CD14-positive monocyte (primary cell): ENCODE measurements at regions not wholly inside any gene's neighbourhood (a gene's known extent, or its start where the extent isn't known, plus 50 kb on each side); places are given as distances from the start of the nearest gene placed in this dataset.

Experiments used
- DNase-seq, 3 donors: peaks; one replicate each; pipeline ENCODE4 v3.0.0-alpha.2; 2011 to 2022
- H2AFZ ChIP-seq: 2 replicates; pipeline ENCODE4 v1.6.0; 2012; ENCODE audit warnings: mild to moderate bottlenecking, low read depth, low read length, inconsistent platforms; ENCODE audit not compliant: insufficient read depth, poor library complexity, severe bottlenecking
- H3K27ac ChIP-seq, 2 donors: 1 replicate in 1 of 2; 2 replicates in 1 of 2; pipeline ENCODE4 v1.5.1; 2012 to 2013; ENCODE audit warnings: low read length in 2 of 2, control low read depth in 1 of 2, inconsistent platforms in 1 of 2, low read depth in 1 of 2, mild to moderate bottlenecking in 1 of 2
- H3K27me3 ChIP-seq, 2 donors: one replicate each; pipeline versions ENCODE4 v1.6.0 to v1.6.1; 2011 to 2013; ENCODE audit warnings: low read length in 2 of 2; ENCODE audit not compliant: control insufficient read depth in 2 of 2, insufficient read depth in 2 of 2
- H3K36me3 ChIP-seq, 2 donors: replicated peaks in 1 of 2; 1 replicate in 1 of 2; 2 replicates in 1 of 2; pipeline versions ENCODE4 v1.5.1 to v1.6.1; 2012 to 2013; ENCODE audit warnings: low read length in 2 of 2, control low read depth in 1 of 2, inconsistent platforms in 1 of 2, mild to moderate bottlenecking in 1 of 2; ENCODE audit not compliant: insufficient read depth in 2 of 2, control insufficient read depth in 1 of 2
- H3K4me1 ChIP-seq, 2 donors: 1 replicate in 1 of 2; 2 replicates in 1 of 2; pipeline versions ENCODE4 v1.5.1 to v1.6.1; 2012 to 2013; ENCODE audit warnings: low read length in 2 of 2, control low read depth in 1 of 2, inconsistent platforms in 1 of 2, mild to moderate bottlenecking in 1 of 2, moderate library complexity in 1 of 2; ENCODE audit not compliant: insufficient read depth in 2 of 2, control insufficient read depth in 1 of 2
- H3K4me2 ChIP-seq: replicated peaks from 2 replicates; pipeline ENCODE3; 2012; ENCODE audit warnings: low read length, moderate library complexity, mild to moderate bottlenecking; ENCODE audit not compliant: poor library complexity, severe bottlenecking; ENCODE audit errors: extremely low read depth
- H3K4me3 ChIP-seq, 3 experiments: fragments of 200-600 bp in 1 of 3; sonication (generic) in 1 of 3; replicated peaks in 1 of 3; 1 replicate in 2 of 3; 2 replicates in 1 of 3; pipeline ENCODE4 v1.5.1; 2011 to 2013; ENCODE audit warnings: low read length in 3 of 3, mild to moderate bottlenecking in 3 of 3, control low read depth in 2 of 3, low read depth in 2 of 3, inconsistent platforms in 1 of 3, moderate library complexity in 1 of 3
- H3K79me2 ChIP-seq: 2 replicates; pipeline ENCODE4 v1.6.0; 2012; ENCODE audit warnings: mild to moderate bottlenecking, control low read depth, inconsistent platforms, low read length, moderate library complexity; ENCODE audit not compliant: insufficient read depth
- H3K9ac ChIP-seq: 2 replicates; pipeline ENCODE4 v1.6.0; 2017; ENCODE audit warnings: low read length, mild to moderate bottlenecking; ENCODE audit not compliant: insufficient read depth, poor library complexity, severe bottlenecking
- H3K9me3 ChIP-seq, 2 donors: replicated peaks in 1 of 2; 1 replicate in 1 of 2; 2 replicates in 1 of 2; pipeline versions ENCODE4 v1.5.1 to v1.6.1; 2012 to 2013; ENCODE audit warnings: low read length in 2 of 2, control low read depth in 1 of 2; ENCODE audit not compliant: control insufficient read depth in 1 of 2, insufficient read depth in 1 of 2
- H4K20me1 ChIP-seq: 2 replicates; pipeline ENCODE4 v1.6.0; 2012; ENCODE audit warnings: mild to moderate bottlenecking, low read length, control low read depth, moderate library complexity; ENCODE audit not compliant: insufficient read depth
- H3K27ac Mint-ChIP-seq, 7 donors: one replicate each; pipeline ENCODE4 v1.8.0; 2020; ENCODE audit warnings: mild to moderate bottlenecking in 7 of 7, mixed read lengths in 7 of 7, moderate library complexity in 6 of 7, inconsistent platforms in 2 of 7
- H3K27me3 Mint-ChIP-seq, 3 donors: one replicate each; pipeline ENCODE4 v1.8.0; 2021 to 2022; ENCODE audit warnings: low read depth in 3 of 3, mild to moderate bottlenecking in 3 of 3, mixed read lengths in 3 of 3, moderate library complexity in 3 of 3, inconsistent platforms in 1 of 3
- H3K36me3 Mint-ChIP-seq, 2 donors: one replicate each; pipeline ENCODE4 v1.8.0; 2020; ENCODE audit warnings: mixed read lengths in 2 of 2, inconsistent platforms in 1 of 2, mild to moderate bottlenecking in 1 of 2
- H3K4me1 Mint-ChIP-seq: one replicate; pipeline ENCODE4 v1.8.0; 2020; ENCODE audit warnings: mild to moderate bottlenecking, mixed read lengths
- H3K4me3 Mint-ChIP-seq, 2 donors: one replicate each; pipeline ENCODE4 v1.8.0; 2020; ENCODE audit warnings: mild to moderate bottlenecking in 2 of 2, mixed read lengths in 2 of 2, moderate library complexity in 1 of 2
- H3K9me3 Mint-ChIP-seq, 7 donors: one replicate each; pipeline ENCODE4 v1.8.0; 2020 to 2022; ENCODE audit warnings: mixed read lengths in 7 of 7, mild to moderate bottlenecking in 6 of 7, moderate library complexity in 6 of 7, inconsistent platforms in 2 of 7
- WGBS: methylation state at CpG from one replicate; pipeline ENCODE4 v1.1.5; 2013; ENCODE audit warnings: missing lambda C conversion rate; ENCODE audit not compliant: insufficient coverage; 5-methylcytosine and 5-hydroxymethylcytosine counted together
- intact Hi-C, 2 donors: fragments of 100-400 bp; cut with micrococcal nuclease; formaldehyde crosslinking; loops; one replicate each; pipeline versions ENCODE4 v1.15.0 to v1.15.1; 2023
- TF ChIP-seq, protein P1 (sequence below): fragments of 200-600 bp; IDR thresholded peaks from one replicate; pipeline ENCODE4 v1.8.0; 2022; ENCODE audit warnings: antibody characterized with exemption, mild to moderate bottlenecking

DNA sequence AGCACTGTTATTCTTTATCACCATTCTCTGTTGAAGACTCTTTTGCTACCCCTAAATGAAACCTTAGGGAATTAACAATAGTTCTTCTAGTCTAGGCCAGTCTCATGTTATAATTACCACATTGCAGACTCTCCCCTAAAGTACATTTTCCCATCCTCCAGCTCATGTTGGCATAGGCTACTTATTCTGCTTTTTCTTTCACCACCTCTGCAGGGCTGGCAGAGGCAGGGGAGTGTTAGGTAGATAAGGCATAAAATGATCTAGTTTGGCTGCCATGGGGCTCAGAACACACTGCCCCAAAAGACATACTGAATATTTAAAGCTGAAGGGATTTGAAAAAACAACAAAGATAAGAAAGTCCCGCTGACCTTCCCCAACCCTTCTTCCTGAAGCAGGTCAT is 82.7 kb upstream of the RFC3 start:
- H3K4me1 ChIP-seq, result peaks cover 37 to 38% of the 10 kb centered on the region in 2 donors
- Mint-ChIP-seq H3K27ac (no peak overlapping the region), H3K36me3 (peaks cover 0 to 3% of the 10 kb centered on the region in 2 donors), H3K9me3 (peaks cover 4 to 10% (median 6%) of the 10 kb centered on the region in 7 donors), H3K4me1 (peaks cover 45% of the 10 kb centered on the region), H3K4me3 (no peak overlapping the region), H3K27me3 (peaks cover 0 to 6% (median 1%) of the 10 kb centered on the region in 3 donors)
- no peaks in the 10 kb centered on the region for H3K79me2 ChIP-seq
- no peak overlapping the region for H3K4me2 ChIP-seq
- no CpG with 5 or more reads among the region's 1 CpG for WGBS
- TF ChIP-seq, protein P1, sequence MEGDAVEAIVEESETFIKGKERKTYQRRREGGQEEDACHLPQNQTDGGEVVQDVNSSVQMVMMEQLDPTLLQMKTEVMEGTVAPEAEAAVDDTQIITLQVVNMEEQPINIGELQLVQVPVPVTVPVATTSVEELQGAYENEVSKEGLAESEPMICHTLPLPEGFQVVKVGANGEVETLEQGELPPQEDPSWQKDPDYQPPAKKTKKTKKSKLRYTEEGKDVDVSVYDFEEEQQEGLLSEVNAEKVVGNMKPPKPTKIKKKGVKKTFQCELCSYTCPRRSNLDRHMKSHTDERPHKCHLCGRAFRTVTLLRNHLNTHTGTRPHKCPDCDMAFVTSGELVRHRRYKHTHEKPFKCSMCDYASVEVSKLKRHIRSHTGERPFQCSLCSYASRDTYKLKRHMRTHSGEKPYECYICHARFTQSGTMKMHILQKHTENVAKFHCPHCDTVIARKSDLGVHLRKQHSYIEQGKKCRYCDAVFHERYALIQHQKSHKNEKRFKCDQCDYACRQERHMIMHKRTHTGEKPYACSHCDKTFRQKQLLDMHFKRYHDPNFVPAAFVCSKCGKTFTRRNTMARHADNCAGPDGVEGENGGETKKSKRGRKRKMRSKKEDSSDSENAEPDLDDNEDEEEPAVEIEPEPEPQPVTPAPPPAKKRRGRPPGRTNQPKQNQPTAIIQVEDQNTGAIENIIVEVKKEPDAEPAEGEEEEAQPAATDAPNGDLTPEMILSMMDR, result no peak
- H3K4me3 ChIP-seq, result no peak overlapping the region
- no peaks in the 10 kb centered on the region for H3K36me3 ChIP-seq
- H4K20me1 ChIP-seq, result no peaks in the 10 kb centered on the region
- peaks cover 3 to 5% of the 10 kb centered on the region in 2 donors for H3K9me3 ChIP-seq
- no peak overlapping the region for H3K9ac ChIP-seq
- intact Hi-C loops, result no loop called here
- no peak overlapping the region for H3K27ac ChIP-seq
- H3K27me3 ChIP-seq, result no peaks in the 10 kb centered on the region
- H2AFZ ChIP-seq, result no peak overlapping the region
- no peak for DNase-seq

DNA sequence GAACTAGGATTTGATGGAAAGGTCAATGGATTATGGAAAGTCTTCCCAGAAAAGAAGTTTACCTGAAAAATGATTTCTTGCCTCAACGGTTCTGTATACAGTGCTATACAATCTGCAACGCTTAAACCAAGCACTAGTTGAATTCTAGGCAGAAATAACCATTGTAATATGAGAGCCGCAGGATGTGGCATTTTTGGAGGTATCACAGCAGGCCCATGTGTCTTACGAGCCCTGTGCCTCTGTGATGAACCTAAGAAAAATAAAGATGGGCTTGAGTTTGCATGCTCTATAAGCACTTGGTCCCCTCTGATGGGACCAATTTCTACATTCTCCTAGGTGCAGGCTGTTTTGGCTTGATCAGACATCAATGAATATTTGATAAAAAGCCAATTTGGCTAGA is 78.7 kb upstream of the RFC3 start:
- Histone ChIP-seq H3K4me1 (peaks cover 28% of the 10 kb centered on the region in 2 donors), H3K4me3 (no peak overlapping the region), H3K36me3 (no peaks in the 10 kb centered on the region), H3K9me3 (peaks cover 3 to 5% of the 10 kb centered on the region in 2 donors), H3K79me2 (no peaks in the 10 kb centered on the region), H3K9ac (no peak overlapping the region), H3K27me3 (no peaks in the 10 kb centered on the region), H3K27ac (no peak overlapping the region), H4K20me1 (no peaks in the 10 kb centered on the region), H2AFZ (no peak overlapping the region), H3K4me2 (no peak overlapping the region)
- 95% methylated on average over 2 of the region's 4 CpGs for WGBS
- no peak overlapping the region for H3K27ac Mint-ChIP-seq
- no peak overlapping the region for H3K4me3 Mint-ChIP-seq
- H3K36me3 Mint-ChIP-seq, result peaks cover 0 to 1% of the 10 kb centered on the region in 2 donors
- no peak for DNase-seq
- peaks cover 0 to 1% (median 0%) of the 10 kb centered on the region in 3 donors for H3K27me3 Mint-ChIP-seq
- H3K4me1 Mint-ChIP-seq, result peaks cover 35% of the 10 kb centered on the region
- peaks cover 5 to 12% (median 6%) of the 10 kb centered on the region in 7 donors for H3K9me3 Mint-ChIP-seq
- TF ChIP-seq, protein P1, result no peak
- intact Hi-C loops, result no loop called here
